ENCODE measurements at regions not wholly inside any gene's neighbourhood (a gene's known extent, or its start where the extent isn't known, plus 50 kb on each side); places are given as distances from the start of the nearest gene placed in this dataset.

GRCh38 chr1:199449221-199449620, 578.3 kb upstream of the NR5A2 start:
- TF ChIP-seq, protein P1, sequence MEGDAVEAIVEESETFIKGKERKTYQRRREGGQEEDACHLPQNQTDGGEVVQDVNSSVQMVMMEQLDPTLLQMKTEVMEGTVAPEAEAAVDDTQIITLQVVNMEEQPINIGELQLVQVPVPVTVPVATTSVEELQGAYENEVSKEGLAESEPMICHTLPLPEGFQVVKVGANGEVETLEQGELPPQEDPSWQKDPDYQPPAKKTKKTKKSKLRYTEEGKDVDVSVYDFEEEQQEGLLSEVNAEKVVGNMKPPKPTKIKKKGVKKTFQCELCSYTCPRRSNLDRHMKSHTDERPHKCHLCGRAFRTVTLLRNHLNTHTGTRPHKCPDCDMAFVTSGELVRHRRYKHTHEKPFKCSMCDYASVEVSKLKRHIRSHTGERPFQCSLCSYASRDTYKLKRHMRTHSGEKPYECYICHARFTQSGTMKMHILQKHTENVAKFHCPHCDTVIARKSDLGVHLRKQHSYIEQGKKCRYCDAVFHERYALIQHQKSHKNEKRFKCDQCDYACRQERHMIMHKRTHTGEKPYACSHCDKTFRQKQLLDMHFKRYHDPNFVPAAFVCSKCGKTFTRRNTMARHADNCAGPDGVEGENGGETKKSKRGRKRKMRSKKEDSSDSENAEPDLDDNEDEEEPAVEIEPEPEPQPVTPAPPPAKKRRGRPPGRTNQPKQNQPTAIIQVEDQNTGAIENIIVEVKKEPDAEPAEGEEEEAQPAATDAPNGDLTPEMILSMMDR (IDR thresholded peaks at IDR 0.05; ENCODE audit: low read length) = no peak
- no peak for TF ChIP-seq EZH2 (IDR thresholded peaks at IDR 0.05; ENCODE audit: borderline replicate concordance, low read length)

Data from OCI-LY1 (cell line).